ENCODE measurements at regions not wholly inside any gene's neighbourhood (a gene's known extent, or its start where the extent isn't known, plus 50 kb on each side); places are given as distances from the start of the nearest gene placed in this dataset.

DNA sequence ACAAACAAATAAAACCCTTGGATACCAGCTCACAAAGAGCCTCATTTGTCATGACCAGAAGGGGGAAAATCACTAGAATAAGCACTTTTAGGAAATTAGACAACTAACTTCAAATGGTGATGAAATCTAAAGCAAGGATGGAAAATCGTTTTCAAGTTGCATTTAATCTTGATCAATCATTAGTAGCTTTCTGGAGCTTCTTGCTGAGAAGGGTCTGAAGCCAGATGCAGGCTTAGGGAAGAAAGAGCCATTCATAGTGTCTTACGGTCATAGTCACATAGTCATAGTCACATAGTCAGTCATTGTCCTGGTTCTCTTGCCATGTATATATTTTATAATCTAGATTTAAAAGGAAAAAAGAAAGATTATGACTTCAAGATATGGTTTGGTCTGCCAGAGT, 610.5 kb downstream of the ACTL7B start:
- Histone ChIP-seq H3K79me2 (ENCODE audit: control insufficient read depth, insufficient read depth, low read length) (no peaks in the 10 kb centered on the region), H3K4me2 (ENCODE audit: insufficient read depth, low read length) (no peak overlapping the region), H3K27me3 (ENCODE audit: control insufficient read depth in 2 of 2, insufficient read depth in 2 of 2, low read length in 2 of 2) (no peaks in the 10 kb centered on the region), H3K9me3 (replicated peaks; ENCODE audit: control insufficient read depth, insufficient read depth, low read length) (no peaks in the 10 kb centered on the region), H3K27ac (ENCODE audit: insufficient read depth, low read depth, low read length) (no peak overlapping the region), H3K4me3 (replicated peaks in 1 of 3; ENCODE audit: insufficient read depth in 1 of 3, low read depth in 1 of 3, low read length in 3 of 3) (no peak overlapping the region), H3K4me1 (ENCODE audit: control insufficient read depth, extremely low read depth, insufficient read depth, low read length) (no peaks in the 10 kb centered on the region), H4K20me1 (replicated peaks; ENCODE audit: control insufficient read depth, extremely low read depth, insufficient read depth, low read length) (no peaks in the 10 kb centered on the region), H2AFZ (ENCODE audit: low read depth, low read length) (no peak overlapping the region), H3K9me1 (replicated peaks; ENCODE audit: control insufficient read depth, extremely low read depth, insufficient read depth, low read length) (no peaks in the 10 kb centered on the region), H3K36me3 (ENCODE audit: control insufficient read depth in 2 of 2, extremely low read depth in 1 of 2, insufficient read depth in 2 of 2, low read length in 2 of 2) (no peaks in the 10 kb centered on the region), H3K9ac (replicated peaks; ENCODE audit: extremely low read depth, insufficient read depth, low read length) (no peak overlapping the region)
- dilution Hi-C loops (cut with MboI; ENCODE audit: extremely low pct_ligation_motif_present, low sequenced_read_pairs), result no loop called here
- no peak for TF ChIP-seq MYC (IDR thresholded peaks at IDR 0.05; ENCODE audit: low read depth, low read length)
- CTCF ChIA-PET, result no interaction called here
- POLR2A ChIA-PET, result no interaction called here
- BruUV-seq (replicated peaks), result no TSS peak
- intact Hi-C loops (cut with micrococcal nuclease), result no loop called here
- FAIRE-seq (no peak), DNase-seq (ENCODE audit: low read depth, low spot score) (no peak)

GRCh38 chr9:108244686-108245085, 611.1 kb downstream of the ACTL7B start:
- no peak overlapping the region for H2AFZ ChIP-seq (ENCODE audit: low read depth, low read length)
- ChIA-PET POLR2A (no interaction called here), CTCF (no interaction called here)
- H3K4me3 ChIP-seq (replicated peaks in 1 of 3; ENCODE audit: insufficient read depth in 1 of 3, low read depth in 1 of 3, low read length in 3 of 3), result no peak overlapping the region
- H3K4me1 ChIP-seq (ENCODE audit: control insufficient read depth, extremely low read depth, insufficient read depth, low read length), result no peaks in the 10 kb centered on the region
- DNase-seq (ENCODE audit: low read depth, low spot score), result no peak
- H3K9me1 ChIP-seq (replicated peaks; ENCODE audit: control insufficient read depth, extremely low read depth, insufficient read depth, low read length), result no peaks in the 10 kb centered on the region
- no peak overlapping the region for H3K9ac ChIP-seq (replicated peaks; ENCODE audit: extremely low read depth, insufficient read depth, low read length)
- H3K4me2 ChIP-seq (ENCODE audit: insufficient read depth, low read length), result no peak overlapping the region
- no peaks in the 10 kb centered on the region for H3K9me3 ChIP-seq (replicated peaks; ENCODE audit: control insufficient read depth, insufficient read depth, low read length)
- TF ChIP-seq POLR2AphosphoS5 (IDR thresholded peaks at IDR 0.05; ENCODE audit: insufficient read depth, low read depth, low read length) (no peak), FOS (IDR thresholded peaks at IDR 0.05; ENCODE audit: borderline replicate concordance, insufficient read depth, low read length) (no peak), POLR2A (IDR thresholded peaks at IDR 0.05; ENCODE audit: low read depth, low read length) (no peak)
- no peaks in the 10 kb centered on the region for H3K79me2 ChIP-seq (ENCODE audit: control insufficient read depth, insufficient read depth, low read length)
- H4K20me1 ChIP-seq (replicated peaks; ENCODE audit: control insufficient read depth, extremely low read depth, insufficient read depth, low read length), result no peaks in the 10 kb centered on the region
- BruUV-seq (replicated peaks), result no TSS peak
- H3K36me3 ChIP-seq (ENCODE audit: control insufficient read depth in 2 of 2, extremely low read depth in 1 of 2, insufficient read depth in 2 of 2, low read length in 2 of 2), result no peaks in the 10 kb centered on the region
- intact Hi-C loops (cut with micrococcal nuclease) (no loop called here), dilution Hi-C loops (cut with MboI; ENCODE audit: extremely low pct_ligation_motif_present, low sequenced_read_pairs) (no loop called here)
- H3K27me3 ChIP-seq (ENCODE audit: control insufficient read depth in 2 of 2, insufficient read depth in 2 of 2, low read length in 2 of 2), result no peaks in the 10 kb centered on the region
- no peak for FAIRE-seq
- no peak overlapping the region for H3K27ac ChIP-seq (ENCODE audit: insufficient read depth, low read depth, low read length)

Measured in endothelial cell of umbilical vein (primary cell).